Uterus (tissue), 2 donors: ENCODE measurements at regions not wholly inside any gene's neighbourhood (a gene's known extent, or its start where the extent isn't known, plus 50 kb on each side); places are given as distances from the start of the nearest gene placed in this dataset.

Source experiments
- CTCF ChIP-seq, 4 experiments: fragments of 200-600 bp in 2 of 4; fragments of 450-650 bp in 2 of 4; sonication (generic) in 2 of 4; IDR thresholded peaks; one replicate each; pipeline ENCODE4 v1.5.1; 2016 to 2019; ENCODE audit warnings: antibody characterized with exemption in 4 of 4, mild to moderate bottlenecking in 2 of 4, moderate library complexity in 1 of 4
- POLR2A ChIP-seq, 2 donors: fragments of 450-650 bp; IDR thresholded peaks; one replicate each; pipeline ENCODE4 v1.6.1; 2016; ENCODE audit warnings: antibody characterized with exemption in 2 of 2, mild to moderate bottlenecking in 1 of 2, moderate library complexity in 1 of 2

- TF ChIP-seq POLR2A (IDR thresholded peaks at IDR 0.05) (no peak), CTCF (IDR thresholded peaks at IDR 0.05) (no peak)
Measured at GRCh38 chr2:61664190-61664589, 126.0 kb upstream of the XPO1 start.
